ENCODE measurements at regions not wholly inside any gene's neighbourhood (a gene's known extent, or its start where the extent isn't known, plus 50 kb on each side); places are given as distances from the start of the nearest gene placed in this dataset.

- Histone ChIP-seq H3K36me3 (no peaks in the 10 kb centered on the region), H3K27ac (no peak overlapping the region), H3K27me3 (peaks cover 0 to 9% (median 0%) of the 10 kb centered on the region in 7 donors), H3K4me3 (no peak overlapping the region), H3K9me3 (peaks cover 0 to 25% (median 0%) of the 10 kb centered on the region in 11 donors), H3K4me1 (peaks cover 15 to 45% (median 26%) of the 10 kb centered on the region in 9 donors)
- no peak for TF ChIP-seq CTCF (IDR thresholded peaks at IDR 0.05)
- intact Hi-C loops (cut with DNase I), result loop anchor here in 4 of 10 donors (5.0 to 10.0 kb wide), 2 partner anchors 186 to 188 kb away; no protein-coding TSS in a partner anchor
- ATAC-seq (no peak), DNase-seq (no peak)
Measured at GRCh38 chr17:77730376-77730775, 228.1 kb upstream of the TNRC6C start.

- no peak for TF ChIP-seq CTCF (IDR thresholded peaks at IDR 0.05)
- WGBS, 2 donors, result 52 to 56% methylated on average over 8 of the region's 8 CpGs
- Histone ChIP-seq H3K9me3 (peaks cover 0 to 25% (median 0%) of the 10 kb centered on the region in 11 donors), H3K4me1 (peaks cover 22 to 50% (median 39%) of the 10 kb centered on the region in 9 donors), H3K27ac (peak overlapping the region; percentile 74 to 96 (median 86)), H3K27me3 (peaks cover 0 to 9% (median 0%) of the 10 kb centered on the region in 7 donors), H3K4me3 (peak overlapping the region in 4 of 10 donors; percentile 8 to 29 (median 18)), H3K36me3 (no peaks in the 10 kb centered on the region)
- intact Hi-C loops (cut with DNase I), result loop anchor here in 6 of 10 donors (2.0 to 10.0 kb wide), 4 partner anchors 131 to 191 kb away; no protein-coding TSS in a partner anchor
- DNase-seq, result peak in 1 of 2 donors; percentile 2
- no peak for ATAC-seq
Measured at GRCh38 chr17:77733576-77734296, 224.8 kb upstream of the TNRC6C start.

- intact Hi-C loops (cut with DNase I), result loop anchor here in 7 of 10 donors (2.0 to 10.0 kb wide), 9 partner anchors 57 to 223 kb away; partner anchors contain the start of gene TNRC6C (in 1 of the 7)
Measured at GRCh38 chr17:77734371-77735080, 224.0 kb upstream of the TNRC6C start.

More at GRCh38 chr17:77734371-77735080, 224.0 kb upstream of the TNRC6C start:
- whole genome bisulfite sequencing, 2 donors, result 4 to 9% methylated on average over 19 of the region's 19 CpGs
- Histone ChIP-seq H3K9me3 (peaks cover 0 to 25% (median 0%) of the 10 kb centered on the region in 11 donors), H3K4me1 (peaks cover 27 to 56% (median 46%) of the 10 kb centered on the region in 9 donors), H3K27ac (peak overlapping the region; percentile 74 to 96 (median 86)), H3K27me3 (peaks cover 0 to 9% (median 0%) of the 10 kb centered on the region in 7 donors), H3K4me3 (peak overlapping the region in 6 of 10 donors; percentile 8 to 29 (median 18)), H3K36me3 (no peaks in the 10 kb centered on the region)
- ATAC-seq (peak; percentile 72 to 91 (median 84)), DNase-seq (peak; percentile 94 to 95)
- TF ChIP-seq CTCF (IDR thresholded peaks at IDR 0.05), result peak in 6 of 9 donors; percentile 6 to 51 (median 28)
